Psoas muscle (tissue), 7 donors: ENCODE measurements at regions not wholly inside any gene's neighbourhood (a gene's known extent, or its start where the extent isn't known, plus 50 kb on each side); places are given as distances from the start of the nearest gene placed in this dataset.

Source experiments
- ATAC-seq, 4 donors: fragments of 200-7000 bp; cut with Tn5 transposase; one replicate each; pipeline ENCODE4 v1.9.1; 2020; ENCODE audit warnings: moderate library complexity in 3 of 4, mild to moderate bottlenecking in 2 of 4
- DNase-seq, 2 donors: peaks; one replicate each; pipeline ENCODE4 v3.0.0-alpha.2; 2020
- H3K27ac ChIP-seq: fragments of 200-600 bp; one replicate; pipeline ENCODE4 v1.8.0; 2022
- H3K27me3 ChIP-seq, 3 donors: fragments of 200-600 bp in 1 of 3; one replicate each; pipeline versions ENCODE4 v1.6.1 to v1.8.0; 2013 to 2022; ENCODE audit warnings: low read length in 2 of 3, mild to moderate bottlenecking in 2 of 3, moderate library complexity in 1 of 3; ENCODE audit not compliant: insufficient read depth in 3 of 3
- H3K36me3 ChIP-seq, 2 donors: fragments of 200-600 bp in 1 of 2; one replicate each; pipeline versions ENCODE4 v1.6.1 to v1.8.0; 2013 to 2022; ENCODE audit warnings: low read depth in 1 of 2, mild to moderate bottlenecking in 1 of 2, moderate library complexity in 1 of 2; ENCODE audit not compliant: insufficient read depth in 1 of 2
- H3K4me1 ChIP-seq: fragments of 200-600 bp; one replicate; pipeline ENCODE4 v1.8.0; 2022
- H3K4me3 ChIP-seq: fragments of 200-600 bp; one replicate; pipeline ENCODE4 v1.8.0; 2022; ENCODE audit warnings: mild to moderate bottlenecking
- H3K9me3 ChIP-seq: fragments of 200-600 bp; one replicate; pipeline ENCODE4 v1.8.0; 2022
- CTCF ChIP-seq: fragments of 200-600 bp; IDR thresholded peaks from one replicate; pipeline ENCODE4 v1.8.0; 2022; ENCODE audit warnings: antibody characterized with exemption
- WGBS, 3 donors: extraction: QIAGEN DNeasy Blood & Tissue Kit; methylation state at CpG; one replicate each; pipeline versions ENCODE4 v1.1.6 to v1.1.7; 2013; 5-methylcytosine and 5-hydroxymethylcytosine counted together
- intact Hi-C, 2 donors: fragments of 100-400 bp; cut with DNase I; formaldehyde crosslinking; loops; one replicate each; pipeline versions ENCODE4 v1.11.0 to v1.14.2; 2022
- donor health status: healthy with polysubstance abuse.
- donor health status: DM: no; HTN: no; CAD: no; lungs with moderate emphysema.
- donor health status: Bipolar disorder and iron deficiency.
- donor health status: healthy.
- donor health status: DM: yes; HTN: yes; CAD: no.
- donor health status: DM: no; HTN: no; CAD: no.
- donor health status: DM: yes; HTN: yes; CAD: no.

DNA sequence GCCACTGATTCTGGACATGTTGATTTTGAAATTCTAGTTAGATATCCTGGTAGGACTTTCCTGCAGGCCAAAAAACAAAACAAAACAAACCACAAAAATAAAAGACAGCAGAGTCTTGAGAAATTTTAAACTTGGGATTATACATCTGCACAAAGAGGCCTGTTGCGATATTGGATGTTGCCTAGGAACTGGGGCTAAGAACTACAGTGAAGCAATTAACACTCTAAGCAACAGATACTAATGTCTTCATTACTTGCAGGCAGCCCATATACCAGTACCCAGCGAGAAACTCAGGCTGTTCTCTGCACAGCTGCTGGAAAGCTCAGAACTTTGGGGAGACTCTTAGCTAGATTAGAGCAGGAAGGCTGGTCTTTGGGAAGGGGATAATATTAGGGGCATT lies 69.1 kb upstream of the SCOC start:
- Histone ChIP-seq H3K4me3 (no peak overlapping the region), H3K36me3 (no peaks in the 10 kb centered on the region), H3K27me3 (no peaks in the 10 kb centered on the region), H3K4me1 (peaks cover 20% of the 10 kb centered on the region), H3K9me3 (no peaks in the 10 kb centered on the region), H3K27ac (no peak overlapping the region)
- DNase-seq (no peak), ATAC-seq (no peak)
- 91 to 99% (median 96%) methylated on average over 2 of the region's 2 CpGs for WGBS, 3 donors
- intact Hi-C loops: no loop called here
- TF ChIP-seq CTCF: no peak

DNA sequence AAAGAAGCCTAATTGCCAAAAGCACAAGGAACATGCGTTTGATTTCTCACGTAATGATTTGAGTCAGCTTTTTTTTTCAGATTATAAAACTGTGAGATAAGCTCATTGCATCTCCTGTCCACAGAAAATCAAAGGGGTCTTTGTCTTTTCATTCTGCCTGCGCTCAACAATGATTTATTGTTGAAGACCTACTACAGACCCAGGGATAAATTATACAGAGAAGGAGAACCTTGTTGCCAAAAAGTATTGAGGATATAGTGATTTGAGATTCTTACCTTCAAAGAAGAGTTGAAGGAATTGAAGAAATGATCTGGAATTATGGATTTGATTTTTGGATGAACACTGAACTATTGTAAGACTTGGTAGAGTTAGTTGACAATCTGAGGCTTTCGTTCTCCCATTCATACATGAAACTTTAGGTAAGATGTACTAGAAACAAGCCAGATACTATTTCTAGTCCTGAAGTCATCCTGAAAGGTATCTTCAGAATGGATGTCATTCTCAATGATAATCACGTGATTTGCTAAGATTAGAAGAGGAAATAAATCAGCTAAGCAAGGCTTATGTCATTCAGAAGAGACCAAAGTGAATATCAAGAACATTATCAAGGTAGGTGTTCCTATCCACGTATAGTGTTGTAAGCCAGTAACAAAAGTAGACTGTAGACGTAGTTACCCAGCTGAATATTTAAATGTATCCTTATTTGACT lies 71.1 kb upstream of the SCOC start:
- ATAC-seq (peak; percentile 70 to 95 (median 86)), DNase-seq (no peak)
- H3K36me3 ChIP-seq: no peaks in the 10 kb centered on the region
- intact Hi-C loops: no loop called here
- no peaks in the 10 kb centered on the region for H3K27me3 ChIP-seq
- H3K4me3 ChIP-seq: no peak overlapping the region
- 42 to 56% (median 48%) methylated on average over 7 of the region's 7 CpGs for WGBS, 3 donors
- TF ChIP-seq CTCF: no peak
- peak overlapping the region; percentile 18 for H3K27ac ChIP-seq
- peaks cover 6% of the 10 kb centered on the region for H3K4me1 ChIP-seq
- H3K9me3 ChIP-seq: no peaks in the 10 kb centered on the region

DNA sequence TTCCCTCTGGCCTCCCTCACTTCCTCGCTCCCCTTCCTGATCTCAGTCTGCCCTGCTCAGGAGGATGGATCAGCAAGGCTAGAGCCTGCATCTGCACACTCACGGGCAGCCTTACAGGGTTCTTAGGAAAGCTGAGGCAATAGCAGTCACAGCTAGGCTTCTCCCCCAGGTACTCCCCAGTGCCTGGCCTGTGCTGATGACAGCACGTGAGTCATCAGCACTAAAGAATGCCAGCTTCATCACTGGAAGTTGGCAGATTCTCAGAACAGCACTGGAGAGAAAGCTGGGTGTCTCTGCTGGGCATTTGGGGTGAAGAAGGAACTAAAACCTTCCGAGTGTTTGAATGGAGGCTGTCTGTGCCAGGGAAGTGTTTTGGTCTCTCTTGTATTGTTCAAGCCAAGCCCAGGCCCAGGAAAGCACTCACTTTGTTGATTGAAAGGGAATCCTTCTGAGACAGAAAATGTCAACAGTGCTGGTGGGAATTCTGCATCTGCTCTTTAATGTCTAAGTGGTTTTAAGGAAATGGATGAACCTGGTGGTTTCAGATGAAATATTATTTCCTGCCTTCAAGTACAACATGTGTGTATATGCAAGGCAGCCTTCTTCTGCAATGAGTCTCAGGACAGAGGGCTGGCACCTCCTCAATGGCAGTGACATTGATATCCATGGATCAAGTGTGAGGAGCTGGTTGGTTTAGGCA lies 73.0 kb upstream of the SCOC start:
- Histone ChIP-seq H3K4me1 (peaks cover 12% of the 10 kb centered on the region), H3K27ac (no peak overlapping the region), H3K9me3 (no peaks in the 10 kb centered on the region), H3K4me3 (no peak overlapping the region), H3K27me3 (no peaks in the 10 kb centered on the region), H3K36me3 (no peaks in the 10 kb centered on the region)
- intact Hi-C loops: no loop called here
- no peak for TF ChIP-seq CTCF
- DNase-seq: no peak
- 61 to 74% (median 70%) methylated on average over 4 of the region's 4 CpGs for WGBS, 3 donors
- ATAC-seq: peak in 2 of 4 donors; percentile 44 to 55

- Histone ChIP-seq H3K9me3 (no peaks in the 10 kb centered on the region), H3K4me1 (peaks cover 8% of the 10 kb centered on the region), H3K27me3 (no peaks in the 10 kb centered on the region), H3K4me3 (no peak overlapping the region), H3K36me3 (no peaks in the 10 kb centered on the region), H3K27ac (no peak overlapping the region)
- intact Hi-C loops: no loop called here
- 78 to 84% (median 84%) methylated on average over 7 of the region's 7 CpGs for WGBS, 3 donors
- ATAC-seq (no peak), DNase-seq (no peak)
- no peak for TF ChIP-seq CTCF
Measured at GRCh38 chr4:140298001-140298400, 75.4 kb upstream of the SCOC start.

- H3K4me3 ChIP-seq: no peak overlapping the region
- H3K9me3 ChIP-seq: no peaks in the 10 kb centered on the region
- TF ChIP-seq CTCF: no peak
- H3K27ac ChIP-seq: no peak overlapping the region
- DNase-seq (no peak), ATAC-seq (no peak)
- WGBS, 3 donors: 66 to 76% (median 69%) methylated on average over 7 of the region's 7 CpGs
- intact Hi-C loops: no loop called here
- H3K4me1 ChIP-seq: peaks cover 6% of the 10 kb centered on the region
- no peaks in the 10 kb centered on the region for H3K36me3 ChIP-seq
- H3K27me3 ChIP-seq: no peaks in the 10 kb centered on the region
Measured at GRCh38 chr4:140297221-140297570, 76.2 kb upstream of the SCOC start.
